B cell (primary cell): ENCODE measurements at regions not wholly inside any gene's neighbourhood (a gene's known extent, or its start where the extent isn't known, plus 50 kb on each side); places are given as distances from the start of the nearest gene placed in this dataset.

Source experiments
- ATAC-seq: fragments of 200-7000 bp; cut with Tn5 transposase; one replicate; pipeline ENCODE4 v1.10.0; 2021; ENCODE audit warnings: low read depth, mild to moderate bottlenecking, moderate number of reproducible peaks, moderate library complexity
- CTCF ChIA-PET: fragments of 350-600 bp; sonication (Branson Sonifier 250); formaldehyde crosslinking; loops from one replicate; lab custom pipeline; 2021; ENCODE audit warnings: antibody characterized with exemption, inconsistent platforms; lab: Charles Lee
- POLR2A ChIA-PET: fragments of 350-600 bp; sonication (Branson Sonifier 250); formaldehyde crosslinking; loops from one replicate; lab custom pipeline; 2021; ENCODE audit warnings: antibody characterized with exemption; lab: Charles Lee
- DNase-seq: peaks from one replicate; pipeline ENCODE4 v3.0.0; 2013
- H2AFZ ChIP-seq: 2 replicates; pipeline ENCODE4 v1.6.1; 2012; ENCODE audit warnings: mild to moderate bottlenecking, low read depth, low read length; ENCODE audit not compliant: insufficient read depth, poor library complexity, severe bottlenecking
- H3K27ac ChIP-seq, 2 donors: 1 replicate in 1 of 2; 2 replicates in 1 of 2; pipeline ENCODE4 v1.5.1; 2012 to 2013; ENCODE audit warnings: low read length in 2 of 2, mild to moderate bottlenecking in 2 of 2, moderate library complexity in 1 of 2
- H3K27me3 ChIP-seq, 4 experiments: fragments of 200-600 bp in 1 of 4; sonication (generic) in 1 of 4; replicated peaks in 1 of 4; 1 replicate in 2 of 4; 2 replicates in 2 of 4; pipeline versions ENCODE4 v1.6.1 to v1.7.0; 2013 to 2016; ENCODE audit warnings: low read length in 3 of 4, mild to moderate bottlenecking in 2 of 4, mixed read lengths in 1 of 4, moderate library complexity in 1 of 4; ENCODE audit not compliant: insufficient read depth in 4 of 4, control insufficient read depth in 3 of 4; ENCODE audit errors: control extremely low read depth in 1 of 4
- H3K36me3 ChIP-seq, 2 experiments: replicated peaks in 1 of 2; 1 replicate in 1 of 2; 2 replicates in 1 of 2; pipeline versions ENCODE4 v1.6.1 to v1.7.1; 2013; ENCODE audit warnings: low read length in 1 of 2; ENCODE audit not compliant: insufficient read depth in 2 of 2, control insufficient read depth in 1 of 2; ENCODE audit errors: control extremely low read depth in 1 of 2, extremely low read depth in 1 of 2
- H3K4me1 ChIP-seq, 2 donors: fragments of 200-600 bp in 1 of 2; sonication (generic) in 1 of 2; 1 replicate in 1 of 2; 2 replicates in 1 of 2; pipeline versions ENCODE4 v1.5.1 to v1.6.1; 2013 to 2017; ENCODE audit warnings: low read length in 2 of 2; ENCODE audit not compliant: control insufficient read depth in 2 of 2, insufficient read depth in 2 of 2
- H3K4me2 ChIP-seq: replicated peaks from 2 replicates; pipeline ENCODE3; 2012; ENCODE audit warnings: mild to moderate bottlenecking, low read depth, low read length; ENCODE audit not compliant: poor library complexity, severe bottlenecking
- H3K4me3 ChIP-seq, 5 experiments: fragments of 200-600 bp in 1 of 5; sonication (generic) in 1 of 5; 1 replicate in 3 of 5; 2 replicates in 2 of 5; pipeline versions ENCODE4 v1.5.1 to v1.7.0; 2011 to 2016; ENCODE audit warnings: low read length in 4 of 5, mild to moderate bottlenecking in 4 of 5, low read depth in 2 of 5, control low read depth in 1 of 5, moderate library complexity in 1 of 5; ENCODE audit not compliant: insufficient read depth in 1 of 5; ENCODE audit errors: control extremely low read depth in 1 of 5, extremely low read depth in 1 of 5
- H3K79me2 ChIP-seq: fragments of 200-600 bp; sonication (generic); one replicate; pipeline ENCODE4 v1.6.0; 2016; ENCODE audit warnings: low read length; ENCODE audit not compliant: control insufficient read depth, insufficient read depth
- H3K9ac ChIP-seq: fragments of 200-600 bp; sonication (generic); 2 replicates; pipeline ENCODE4 v1.6.1; 2017; ENCODE audit warnings: mild to moderate bottlenecking, low read length, moderate library complexity
- H3K9me3 ChIP-seq, 3 donors: one replicate each; pipeline versions ENCODE4 v1.6.1 to v1.7.1; 2013; ENCODE audit warnings: low read length in 2 of 3; ENCODE audit not compliant: control insufficient read depth in 2 of 3, insufficient read depth in 1 of 3; ENCODE audit errors: control extremely low read depth in 1 of 3
- H4K20me1 ChIP-seq: 2 replicates; pipeline ENCODE4 v1.6.0; 2012; ENCODE audit warnings: mild to moderate bottlenecking, low read length; ENCODE audit not compliant: insufficient read depth, control insufficient read depth, poor library complexity, severe bottlenecking
- H3K27ac Mint-ChIP-seq: one replicate; pipeline ENCODE4 v1.8.0; 2021; ENCODE audit warnings: mixed read lengths
- H3K27me3 Mint-ChIP-seq: one replicate; pipeline ENCODE4 v1.8.0; 2021; ENCODE audit warnings: mixed read lengths
- H3K4me1 Mint-ChIP-seq: one replicate; pipeline ENCODE4 v1.8.0; 2021; ENCODE audit warnings: mixed read lengths
- H3K4me3 Mint-ChIP-seq: one replicate; pipeline ENCODE4 v1.8.0; 2021; ENCODE audit warnings: mixed read lengths
- H3K9me3 Mint-ChIP-seq: one replicate; pipeline ENCODE4 v1.8.0; 2022; ENCODE audit warnings: mixed read lengths; ENCODE audit not compliant: insufficient read depth
- CTCF ChIP-seq: fragments of 200-600 bp; IDR thresholded peaks from one replicate; pipeline ENCODE4 v1.8.0; 2022; ENCODE audit warnings: antibody characterized with exemption, mild to moderate bottlenecking
- EZH2 ChIP-seq: IDR thresholded peaks from 2 replicates; pipeline ENCODE4 v1.6.1; 2012; ENCODE audit warnings: borderline replicate concordance, low read depth, mild to moderate bottlenecking, moderate library complexity, low read length; ENCODE audit not compliant: insufficient read depth, poor library complexity, severe bottlenecking
- WGBS: methylation state at CpG from one replicate; pipeline ENCODE4 v1.1.5; 2013; ENCODE audit warnings: missing lambda C conversion rate; ENCODE audit not compliant: insufficient coverage; 5-methylcytosine and 5-hydroxymethylcytosine counted together
- intact Hi-C: fragments of 100-400 bp; cut with micrococcal nuclease; formaldehyde crosslinking; loops from one replicate; pipeline ENCODE4 v1.10.0; 2022

- Histone ChIP-seq H2AFZ (no peak overlapping the region), H3K4me2 (no peak overlapping the region), H3K4me3 (no peak overlapping the region), H3K36me3 (no peaks in the 10 kb centered on the region), H3K27ac (no peak overlapping the region), H3K27me3 (no peaks in the 10 kb centered on the region), H3K9me3 (no peaks in the 10 kb centered on the region), H3K4me1 (no peaks in the 10 kb centered on the region), H3K79me2 (no peaks in the 10 kb centered on the region), H4K20me1 (no peaks in the 10 kb centered on the region), H3K9ac (no peak overlapping the region)
- intact Hi-C loops = no loop called here
- DNase-seq (no peak), ATAC-seq (no peak)
- H3K27me3 Mint-ChIP-seq = no peaks in the 10 kb centered on the region
- WGBS = no CpG with 5 or more reads among the region's 2 CpGs
- no peaks in the 10 kb centered on the region for H3K4me1 Mint-ChIP-seq
- ChIA-PET POLR2A (no interaction called here), CTCF (no interaction called here)
- TF ChIP-seq CTCF (no peak), EZH2 (no peak)
- no peak overlapping the region for H3K4me3 Mint-ChIP-seq
- no peak overlapping the region for H3K27ac Mint-ChIP-seq
- H3K9me3 Mint-ChIP-seq = peaks cover 4% of the 10 kb centered on the region
Observed at GRCh38 chr6:19664878-19665612, 172.1 kb upstream of the ID4 start.

GRCh38 chr6:19665613-19665909, 171.6 kb upstream of the ID4 start:
- Histone ChIP-seq H3K4me1 (no peaks in the 10 kb centered on the region), H3K9me3 (no peaks in the 10 kb centered on the region), H3K27ac (no peak overlapping the region), H3K79me2 (no peaks in the 10 kb centered on the region), H3K36me3 (no peaks in the 10 kb centered on the region), H2AFZ (no peak overlapping the region), H4K20me1 (no peaks in the 10 kb centered on the region), H3K9ac (no peak overlapping the region), H3K4me2 (no peak overlapping the region), H3K27me3 (no peaks in the 10 kb centered on the region), H3K4me3 (no peak overlapping the region)
- ChIA-PET POLR2A (no interaction called here), CTCF (no interaction called here)
- H3K4me3 Mint-ChIP-seq = no peak overlapping the region
- H3K4me1 Mint-ChIP-seq = no peaks in the 10 kb centered on the region
- TF ChIP-seq CTCF = no peak
- TF ChIP-seq EZH2 = no peak
- DNase-seq (no peak), ATAC-seq (no peak)
- H3K27ac Mint-ChIP-seq = no peak overlapping the region
- peaks cover 4% of the 10 kb centered on the region for H3K9me3 Mint-ChIP-seq
- no CpG with 5 or more reads among the region's 1 CpG for WGBS
- no peaks in the 10 kb centered on the region for H3K27me3 Mint-ChIP-seq
- intact Hi-C loops = no loop called here
